CD4-positive, alpha-beta T cell treated with Interleukin-17A for 1 hour (primary cell): ENCODE measurements at regions not wholly inside any gene's neighbourhood (a gene's known extent, or its start where the extent isn't known, plus 50 kb on each side); places are given as distances from the start of the nearest gene placed in this dataset.
"Not testable (repeated sequence)": the region's sequence is repeated elsewhere in the genome, so short reads cannot be mapped to it uniquely, and the experiment has no call there.

Source experiments
- DNase-seq: peaks from one replicate; pipeline ENCODE4 v3.0.0-alpha.2; 2020

GRCh38 chr9:720239-720881 is 121.1 kb upstream of the DMRT1 start:
- DNase-seq = no peak

- DNase-seq = no peak
Observed at GRCh38 chr9:722388-722980, 119.0 kb upstream of the DMRT1 start.

- DNase-seq = not testable (repeated sequence)
Observed at GRCh38 chr9:724461-724860, 117.0 kb upstream of the DMRT1 start.

- no peak for DNase-seq
Observed at GRCh38 chr9:726005-726404, 115.5 kb upstream of the DMRT1 start.

DNA sequence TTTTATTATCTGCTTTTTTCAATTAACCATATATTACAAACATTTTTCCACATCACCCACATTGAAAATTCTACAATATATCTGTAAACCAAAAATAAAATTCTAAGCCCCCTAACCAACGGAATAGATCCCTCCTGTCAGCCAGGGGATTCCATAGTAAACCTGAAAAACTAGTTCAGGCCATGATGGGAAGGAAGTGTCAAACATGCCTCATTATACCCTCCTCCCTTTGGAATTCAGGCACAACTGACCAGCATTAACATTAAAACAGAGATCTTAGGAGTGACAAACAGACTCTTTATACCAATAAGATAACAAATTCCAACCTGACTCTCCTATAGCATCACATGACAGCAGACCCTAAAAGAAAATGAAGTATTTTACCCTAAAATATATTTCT is 113.7 kb upstream of the DMRT1 start:
- no peak for DNase-seq

- DNase-seq = no peak
Observed at GRCh38 chr9:728535-728934, 113.0 kb upstream of the DMRT1 start.

- DNase-seq = no peak
Observed at GRCh38 chr9:731474-731873, 110.0 kb upstream of the DMRT1 start.

- no peak for DNase-seq
Observed at GRCh38 chr9:734831-735511, 106.5 kb upstream of the DMRT1 start.

DNA sequence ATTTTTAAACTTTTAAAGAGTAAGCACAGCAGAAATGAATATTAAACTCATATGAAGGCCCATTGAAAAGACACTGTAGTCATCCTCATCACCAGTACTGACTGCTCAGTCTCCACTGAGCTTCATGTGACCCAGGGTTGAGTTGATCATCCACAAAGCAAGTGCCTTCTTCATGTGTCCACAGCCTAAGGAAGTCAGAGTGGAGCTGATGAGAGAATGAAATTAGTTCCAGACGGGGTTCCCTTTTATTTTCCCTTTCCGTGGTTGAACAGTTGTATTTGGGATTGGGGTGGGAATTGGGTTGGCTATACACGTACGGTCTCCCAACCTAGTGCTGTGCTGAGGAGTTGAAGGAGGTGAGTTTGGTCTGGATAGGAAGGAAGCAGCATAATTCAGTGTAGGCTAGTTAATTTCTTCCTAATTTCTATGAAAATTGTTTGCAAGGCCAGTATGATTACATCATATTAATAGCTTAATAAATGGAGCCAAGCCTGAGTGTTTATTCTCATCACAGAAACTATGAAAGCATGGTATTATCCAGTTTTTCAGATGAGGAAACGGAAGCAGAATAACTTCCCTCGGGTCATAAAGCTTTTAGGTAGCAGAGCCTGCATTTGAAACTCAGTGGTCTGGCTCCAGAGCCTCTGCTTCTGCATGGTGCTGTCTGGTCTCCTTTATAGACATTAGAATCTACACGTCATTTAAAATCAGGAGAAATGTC is 103.9 kb upstream of the DMRT1 start:
- no peak for DNase-seq

- DNase-seq = no peak
Observed at GRCh38 chr9:738209-738915, 103.1 kb upstream of the DMRT1 start.

DNA sequence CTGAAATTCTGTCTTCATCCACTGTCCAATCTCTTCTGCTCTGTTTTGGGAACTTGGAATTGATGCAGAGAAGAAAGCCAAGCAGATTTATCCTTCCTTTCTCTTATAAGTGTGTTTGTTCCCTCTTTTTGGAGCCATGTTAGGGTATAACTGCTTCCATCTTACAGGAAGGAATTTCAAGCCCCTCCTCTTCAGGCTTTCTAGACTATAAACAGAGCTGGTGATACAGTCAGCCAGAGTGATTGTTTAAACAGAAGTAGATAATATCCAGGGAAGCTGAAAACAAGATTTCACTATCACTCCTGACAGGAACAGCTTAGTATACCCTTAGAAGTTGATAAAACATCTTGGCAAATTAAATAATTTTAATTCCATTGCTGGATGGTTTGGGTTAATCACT is 102.1 kb upstream of the DMRT1 start:
- DNase-seq = no peak

- no peak for DNase-seq
Observed at GRCh38 chr9:740221-740620, 101.3 kb upstream of the DMRT1 start.

GRCh38 chr9:742104-742503 is 99.4 kb upstream of the DMRT1 start:
- no peak for DNase-seq

DNA sequence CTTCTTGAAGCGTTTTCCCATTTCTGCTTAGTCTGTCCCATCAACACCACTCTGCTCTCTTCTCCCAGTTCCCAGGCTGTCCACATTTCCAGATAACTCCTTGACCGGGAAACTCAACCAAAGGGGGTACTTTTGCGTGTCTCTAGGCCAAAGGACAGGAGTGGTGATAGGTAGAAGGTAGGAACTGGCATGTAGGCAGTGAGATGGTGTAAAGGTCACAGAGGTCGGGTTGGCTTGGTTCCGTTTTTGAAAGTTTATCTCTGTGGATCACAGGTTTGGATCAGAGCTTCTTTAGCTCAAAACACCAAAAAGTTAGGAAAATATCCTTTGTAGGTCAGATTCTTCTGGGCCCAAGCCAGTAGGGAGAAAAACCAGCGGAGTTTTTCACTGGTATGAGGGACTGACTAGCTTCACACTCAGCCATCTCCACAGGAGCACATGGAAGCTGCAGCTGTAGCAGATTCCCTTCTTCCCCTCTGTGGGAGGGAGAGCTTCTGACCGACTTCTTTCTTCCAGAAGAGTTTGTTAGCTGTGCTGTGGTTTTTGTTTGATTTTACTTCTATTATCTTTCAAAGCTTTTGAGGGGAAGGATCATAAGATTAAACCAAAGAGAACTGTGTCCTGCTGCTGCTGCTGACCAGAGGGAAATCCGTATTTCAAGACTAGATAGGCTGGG is 98.4 kb upstream of the DMRT1 start:
- no peak for DNase-seq

GRCh38 chr9:744046-744712 is 97.3 kb upstream of the DMRT1 start:
- no peak for DNase-seq

DNA sequence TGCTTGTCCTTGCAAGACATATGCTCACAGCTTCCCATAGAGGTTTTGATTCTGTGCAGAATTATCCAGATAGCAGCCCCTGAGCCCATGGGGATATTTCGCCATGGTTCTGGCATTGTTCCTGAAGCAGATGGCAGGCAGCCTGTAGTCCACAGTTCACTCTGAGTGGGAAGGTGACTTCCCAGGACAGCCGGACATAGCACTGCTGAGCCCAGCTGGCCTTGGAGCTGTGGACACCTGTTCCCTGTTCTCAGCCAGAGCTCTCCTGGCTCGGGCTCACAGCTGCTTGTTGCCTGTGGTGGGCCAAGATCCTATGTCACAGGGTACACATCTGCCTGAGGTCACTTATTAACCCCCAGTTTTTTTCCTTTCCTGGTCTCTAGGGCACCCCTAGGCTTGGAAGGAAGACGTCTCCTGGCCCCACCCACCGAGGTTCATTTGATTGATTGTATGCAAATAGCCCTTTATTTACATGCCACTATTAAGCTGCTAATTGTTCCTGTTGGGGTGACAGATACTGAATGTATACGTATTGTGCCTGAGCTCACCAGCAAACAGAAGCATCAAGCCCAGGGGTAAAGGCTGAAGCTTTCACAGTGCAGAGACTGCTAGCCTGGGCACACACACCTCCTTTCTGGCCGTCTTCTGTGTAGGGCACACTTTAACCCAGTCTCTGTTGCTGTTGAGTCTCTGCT is 96.6 kb upstream of the DMRT1 start:
- DNase-seq = no peak

- no peak for DNase-seq
Observed at GRCh38 chr9:745761-746380, 95.6 kb upstream of the DMRT1 start.

GRCh38 chr9:746661-747434 is 94.6 kb upstream of the DMRT1 start:
- no peak for DNase-seq

GRCh38 chr9:747567-747966 is 93.9 kb upstream of the DMRT1 start:
- no peak for DNase-seq

- DNase-seq = no peak
Observed at GRCh38 chr9:748861-749497, 92.5 kb upstream of the DMRT1 start.
